Lung (tissue), 11 donors: ENCODE measurements at regions not wholly inside any gene's neighbourhood (a gene's known extent, or its start where the extent isn't known, plus 50 kb on each side); places are given as distances from the start of the nearest gene placed in this dataset.
"Not testable (repeated sequence)": the region's sequence is repeated elsewhere in the genome, so short reads cannot be mapped to it uniquely, and the experiment has no call there.

Experiments
- ATAC-seq: fragments of 200-7000 bp; cut with Tn5 transposase; one replicate; pipeline ENCODE4 v1.9.1; 2020; ENCODE audit warnings: moderate number of reproducible peaks; ENCODE audit not compliant: insufficient read depth, low FRiP score
- DNase-seq, 3 donors: peaks; one replicate each; pipeline ENCODE4 v3.0.0-alpha.2; 2013 to 2017
- H3K27ac ChIP-seq, 2 donors: one replicate each; pipeline ENCODE4 v1.5.1; 2013; ENCODE audit warnings: mild to moderate bottlenecking in 2 of 2, moderate library complexity in 2 of 2, control low read depth in 1 of 2, inconsistent platforms in 1 of 2, low read depth in 1 of 2, low read length in 1 of 2
- H3K27me3 ChIP-seq, 3 donors: one replicate each; pipeline ENCODE4 v1.5.1; 2013; ENCODE audit warnings: low read length in 2 of 3; ENCODE audit not compliant: control insufficient read depth in 3 of 3, insufficient read depth in 3 of 3
- H3K36me3 ChIP-seq, 4 donors: one replicate each; pipeline ENCODE4 v1.5.1; 2013; ENCODE audit warnings: low read length in 4 of 4, mild to moderate bottlenecking in 1 of 4, moderate library complexity in 1 of 4; ENCODE audit not compliant: control insufficient read depth in 4 of 4, insufficient read depth in 4 of 4
- H3K4me1 ChIP-seq, 5 donors: one replicate each; pipeline ENCODE4 v1.5.1; 2013; ENCODE audit warnings: low read length in 5 of 5, mild to moderate bottlenecking in 2 of 5, moderate library complexity in 1 of 5; ENCODE audit not compliant: control insufficient read depth in 5 of 5, insufficient read depth in 5 of 5
- H3K4me3 ChIP-seq: one replicate; pipeline ENCODE4 v1.5.1; 2013; ENCODE audit warnings: mild to moderate bottlenecking, control low read depth, moderate library complexity
- H3K9ac ChIP-seq, 2 donors: one replicate each; pipeline ENCODE4 v1.5.1; 2013; ENCODE audit warnings: low read length in 2 of 2, control low read depth in 1 of 2; ENCODE audit not compliant: insufficient read depth in 1 of 2
- H3K9me3 ChIP-seq, 4 donors: one replicate each; pipeline ENCODE4 v1.5.1; 2013; ENCODE audit warnings: low read length in 3 of 4, mild to moderate bottlenecking in 1 of 4, moderate library complexity in 1 of 4; ENCODE audit not compliant: control insufficient read depth in 4 of 4, insufficient read depth in 3 of 4
- WGBS, 2 donors: extraction: QIAGEN DNeasy Blood & Tissue Kit; methylation state at CpG; one replicate each; pipeline ENCODE4 v1.1.7; 2013; 5-methylcytosine and 5-hydroxymethylcytosine counted together
- TF ChIP-seq, protein P1 (sequence below): IDR thresholded peaks from 2 replicates; pipeline ENCODE4 v1.5.1; 2012; ENCODE audit warnings: mild to moderate bottlenecking; ENCODE audit errors: control extremely low read depth, extremely low read depth
- donor health status: control.
- donor health status: control.
- donor health status: Bipolar disorder and iron deficiency.
- donor health status: healthy.
- donor health status: DM: yes; HTN: yes; CAD: no.

DNA sequence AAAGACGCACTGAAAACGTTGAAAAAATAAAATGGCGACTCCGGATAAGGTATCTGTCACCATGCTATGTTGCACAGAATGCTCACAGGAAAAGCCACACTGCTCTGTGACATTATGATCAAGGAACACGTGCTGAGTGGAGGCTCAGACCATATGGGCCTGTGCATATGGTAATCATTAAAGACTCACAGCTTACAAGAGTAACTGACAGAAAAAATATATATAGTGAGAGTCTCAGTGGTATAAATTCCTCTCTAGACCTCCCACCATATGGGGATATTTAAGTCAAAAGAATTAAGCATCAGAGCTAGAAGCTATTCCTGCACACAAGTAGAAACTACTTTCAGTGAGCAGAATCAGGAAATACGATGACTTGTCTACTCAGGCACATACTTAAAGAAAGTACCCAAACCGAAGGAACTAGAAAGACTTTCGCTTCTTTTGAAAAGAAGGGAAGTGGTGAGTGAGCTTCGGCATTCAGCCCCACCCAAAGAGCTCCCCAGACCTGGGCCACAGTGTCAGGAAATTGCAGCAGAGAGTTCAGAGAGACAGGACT, 65.1 kb upstream of the MPP7 start:
- no peak overlapping the region for H3K9ac ChIP-seq
- H3K4me3 ChIP-seq = no peak overlapping the region
- H3K9me3 ChIP-seq = peaks cover 0 to 3% (median 0%) of the 10 kb centered on the region in 4 donors
- H3K27ac ChIP-seq = peak overlapping the region in 1 of 2 donors; percentile 64
- TF ChIP-seq, protein P1, sequence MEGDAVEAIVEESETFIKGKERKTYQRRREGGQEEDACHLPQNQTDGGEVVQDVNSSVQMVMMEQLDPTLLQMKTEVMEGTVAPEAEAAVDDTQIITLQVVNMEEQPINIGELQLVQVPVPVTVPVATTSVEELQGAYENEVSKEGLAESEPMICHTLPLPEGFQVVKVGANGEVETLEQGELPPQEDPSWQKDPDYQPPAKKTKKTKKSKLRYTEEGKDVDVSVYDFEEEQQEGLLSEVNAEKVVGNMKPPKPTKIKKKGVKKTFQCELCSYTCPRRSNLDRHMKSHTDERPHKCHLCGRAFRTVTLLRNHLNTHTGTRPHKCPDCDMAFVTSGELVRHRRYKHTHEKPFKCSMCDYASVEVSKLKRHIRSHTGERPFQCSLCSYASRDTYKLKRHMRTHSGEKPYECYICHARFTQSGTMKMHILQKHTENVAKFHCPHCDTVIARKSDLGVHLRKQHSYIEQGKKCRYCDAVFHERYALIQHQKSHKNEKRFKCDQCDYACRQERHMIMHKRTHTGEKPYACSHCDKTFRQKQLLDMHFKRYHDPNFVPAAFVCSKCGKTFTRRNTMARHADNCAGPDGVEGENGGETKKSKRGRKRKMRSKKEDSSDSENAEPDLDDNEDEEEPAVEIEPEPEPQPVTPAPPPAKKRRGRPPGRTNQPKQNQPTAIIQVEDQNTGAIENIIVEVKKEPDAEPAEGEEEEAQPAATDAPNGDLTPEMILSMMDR = no peak
- no peaks in the 10 kb centered on the region for H3K27me3 ChIP-seq
- peaks cover 0 to 3% (median 0%) of the 10 kb centered on the region in 5 donors for H3K4me1 ChIP-seq
- H3K36me3 ChIP-seq = no peaks in the 10 kb centered on the region
- 31 to 35% methylated on average over 9 of the region's 9 CpGs for WGBS, 2 donors
- ATAC-seq (peak; percentile 82), DNase-seq (peak in 2 of 3 donors; percentile 18 to 33)

DNA sequence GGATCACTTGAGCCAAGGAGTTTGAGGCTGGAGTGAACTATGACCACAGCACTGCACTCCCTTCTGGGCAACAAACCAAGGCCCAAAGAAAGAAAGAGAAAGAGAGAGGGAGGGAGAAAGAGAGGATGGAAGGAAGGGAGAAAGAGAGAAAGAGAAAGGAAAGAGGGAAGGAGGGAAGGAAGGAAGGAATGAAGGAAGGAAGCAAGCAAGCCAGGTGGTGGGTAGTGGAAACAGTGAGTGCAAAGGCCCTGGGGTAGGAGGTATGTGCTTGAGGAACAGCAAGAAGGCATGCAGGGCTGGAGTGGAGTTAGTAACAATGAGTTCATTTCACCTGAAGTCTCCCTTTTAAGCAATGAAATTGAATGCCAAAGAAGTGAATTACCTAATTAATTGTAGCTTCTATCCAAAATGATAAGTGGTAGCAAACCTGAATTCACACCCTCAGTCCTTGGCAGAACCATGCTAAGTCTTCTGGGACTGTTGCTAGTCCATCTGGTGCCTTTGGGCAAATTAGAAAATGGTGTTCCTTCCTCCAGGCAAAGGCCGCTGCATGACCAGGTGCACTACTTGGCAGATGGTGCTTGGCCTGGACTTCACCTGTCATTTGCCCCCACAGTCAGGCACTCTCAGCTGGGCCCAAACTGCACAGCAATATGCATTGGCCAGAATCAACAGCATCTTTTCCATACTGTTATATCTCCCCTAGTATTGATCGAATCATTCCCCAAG, 67.4 kb upstream of the MPP7 start:
- Histone ChIP-seq H3K27ac (no peak overlapping the region), H3K36me3 (no peaks in the 10 kb centered on the region), H3K9me3 (peaks cover 0 to 3% (median 0%) of the 10 kb centered on the region in 4 donors), H3K4me1 (peaks cover 0 to 3% (median 0%) of the 10 kb centered on the region in 5 donors), H3K4me3 (no peak overlapping the region), H3K27me3 (no peaks in the 10 kb centered on the region), H3K9ac (no peak overlapping the region)
- TF ChIP-seq, protein P1 = no peak
- DNase-seq = no peak
- 95 to 97% methylated on average over 2 of the region's 2 CpGs for WGBS, 2 donors
- ATAC-seq = no peak

DNA sequence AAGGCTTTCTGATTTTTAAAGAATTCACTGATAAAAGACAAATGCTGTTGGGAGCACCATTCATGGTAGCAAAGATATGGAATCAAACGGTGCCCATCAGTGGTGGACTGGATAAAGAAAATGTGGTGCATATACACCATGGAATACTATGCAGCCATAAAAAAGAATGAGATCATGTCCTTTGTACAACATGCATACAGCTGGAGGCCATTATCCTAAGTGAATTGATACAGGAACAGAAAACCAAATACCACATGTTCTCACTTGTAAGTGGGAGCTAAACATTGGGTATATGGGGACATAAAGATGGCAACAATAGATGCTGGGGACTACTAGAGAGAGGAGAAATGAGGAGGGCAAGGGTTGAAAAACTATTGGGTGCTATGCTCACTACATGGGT, 68.8 kb upstream of the MPP7 start:
- H3K4me1 ChIP-seq, ATAC-seq, H3K9me3 ChIP-seq, H3K36me3 ChIP-seq, H3K27me3 ChIP-seq, H3K4me3 ChIP-seq, DNase-seq, H3K9ac ChIP-seq, H3K27ac ChIP-seq: not testable (repeated sequence)
- WGBS, 2 donors = 91 to 92% methylated on average over 1 of the region's 1 CpG

DNA sequence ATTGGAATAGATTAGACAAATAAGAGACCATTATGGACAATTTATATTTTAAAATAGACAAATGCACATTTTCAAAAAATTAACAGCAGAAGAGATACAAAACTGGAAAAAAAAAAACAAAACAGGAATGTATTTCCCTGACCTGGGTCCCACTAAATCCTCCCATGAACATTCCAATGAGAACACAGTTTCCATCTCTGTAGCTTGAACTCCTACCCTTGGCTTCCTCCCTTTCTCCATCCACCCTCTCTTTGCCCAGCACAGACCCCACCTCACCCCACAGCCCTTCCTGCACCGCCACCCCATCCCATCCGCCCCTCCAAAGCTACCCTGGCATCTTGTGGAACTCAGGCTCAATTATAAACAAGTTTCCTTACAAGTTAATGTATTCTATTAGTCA, 71.2 kb upstream of the MPP7 start:
- Histone ChIP-seq H3K9me3 (peaks cover 0 to 3% (median 0%) of the 10 kb centered on the region in 4 donors), H3K4me3 (no peak overlapping the region), H3K4me1 (peaks cover 0 to 5% (median 0%) of the 10 kb centered on the region in 5 donors), H3K9ac (no peak overlapping the region), H3K27me3 (no peaks in the 10 kb centered on the region), H3K27ac (no peak overlapping the region), H3K36me3 (no peaks in the 10 kb centered on the region)
- WGBS, 2 donors = 80 to 86% methylated on average over 2 of the region's 2 CpGs
- TF ChIP-seq, protein P1 = no peak
- DNase-seq (peak in 1 of 3 donors; percentile 16), ATAC-seq (no peak)
